ENCODE measurements at regions not wholly inside any gene's neighbourhood (a gene's known extent, or its start where the extent isn't known, plus 50 kb on each side); places are given as distances from the start of the nearest gene placed in this dataset.
"Not testable (repeated sequence)": the region's sequence is repeated elsewhere in the genome, so short reads cannot be mapped to it uniquely, and the experiment has no call there.

DNA sequence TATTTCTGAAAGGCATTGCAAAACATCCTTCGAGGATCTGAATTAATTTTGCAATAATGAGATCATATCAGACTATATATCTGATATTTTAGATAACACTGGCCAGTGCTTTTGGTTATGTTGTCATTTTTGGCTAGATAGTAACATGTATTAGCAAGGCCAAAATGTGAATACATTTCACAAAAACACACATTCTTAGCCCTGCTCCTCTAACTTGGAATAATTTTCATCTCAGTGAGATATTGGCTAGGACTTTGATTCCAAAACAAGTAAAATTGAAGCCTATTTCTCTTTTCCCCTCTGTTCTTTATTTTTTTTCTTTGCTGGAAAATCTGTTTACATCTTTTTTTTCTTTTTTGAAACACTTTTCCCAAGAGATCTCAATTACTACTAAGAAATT lies 466.8 kb upstream of the CDH4 start:
- DNase-seq, result no peak

DNA sequence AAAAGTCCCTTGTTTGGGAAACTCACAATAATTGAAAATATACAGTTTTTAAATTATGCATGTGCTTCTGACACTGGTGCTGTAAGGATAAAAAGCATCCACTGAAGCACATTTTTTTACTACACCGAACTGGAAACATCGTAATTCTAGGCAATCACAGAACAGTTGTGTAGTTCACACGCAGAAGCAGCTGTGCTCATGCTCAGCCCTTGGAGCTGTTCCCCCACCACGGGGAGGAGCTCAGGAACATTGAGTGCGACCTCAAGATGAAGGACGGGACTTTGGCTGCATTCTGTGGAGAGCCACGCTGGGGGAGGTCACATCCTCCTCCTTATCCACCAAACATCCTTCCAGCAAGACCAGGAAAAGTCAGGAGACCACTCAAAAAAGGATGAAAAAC lies 466.3 kb upstream of the CDH4 start:
- DNase-seq, result no peak

DNA sequence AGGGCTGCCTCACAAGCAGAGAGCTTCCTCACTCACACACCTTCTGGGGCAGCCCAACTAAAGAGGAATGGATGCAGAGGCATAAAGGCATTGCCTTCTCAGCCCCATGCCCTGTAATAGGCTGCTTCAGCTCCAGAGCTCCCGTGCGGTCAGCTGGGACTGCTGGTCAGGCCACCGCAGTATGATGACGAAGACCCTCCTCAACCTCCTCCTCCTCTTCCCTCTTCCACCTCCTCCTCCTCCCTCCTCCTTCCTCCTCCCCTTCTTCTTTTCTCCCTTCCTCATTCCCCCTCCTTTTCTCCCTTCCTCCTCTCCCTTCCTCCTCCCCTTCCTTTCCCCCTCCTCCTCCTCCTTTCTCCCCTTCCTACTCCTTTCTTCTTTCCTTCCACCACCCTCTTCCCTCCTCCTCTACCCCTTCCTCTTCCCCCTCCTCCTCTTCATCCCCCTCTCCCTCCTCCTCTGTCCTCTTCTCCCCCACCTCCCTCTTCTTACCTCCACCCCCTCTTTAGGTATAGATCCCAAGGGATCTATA lies 465.3 kb upstream of the CDH4 start:
- no peak for DNase-seq

GRCh38 chr20:60787276-60787675 lies 464.8 kb upstream of the CDH4 start:
- DNase-seq, result no peak

- DNase-seq, result no peak
These were observed 464.0 kb upstream of the CDH4 start for GRCh38 chr20:60788070-60788469.

DNA sequence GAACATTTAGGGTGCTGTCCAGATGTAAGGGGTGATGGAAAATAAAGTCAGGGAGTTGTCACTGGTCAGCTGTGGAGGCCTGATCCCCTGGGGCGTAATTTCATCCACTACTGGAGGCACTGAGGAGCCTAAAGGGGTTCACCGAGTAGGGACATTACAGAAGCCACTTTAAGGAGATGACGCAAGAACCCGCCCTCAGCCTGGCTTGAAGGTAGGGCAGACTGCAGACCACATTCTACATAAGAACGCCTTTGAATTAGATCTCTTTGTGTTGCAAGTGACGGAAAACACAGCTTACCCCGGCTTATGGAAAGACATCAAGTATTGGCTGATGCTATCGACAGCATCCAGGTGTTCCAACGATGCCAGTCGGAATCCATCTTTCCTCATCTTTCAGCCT lies 462.7 kb upstream of the CDH4 start:
- DNase-seq, result no peak

DNA sequence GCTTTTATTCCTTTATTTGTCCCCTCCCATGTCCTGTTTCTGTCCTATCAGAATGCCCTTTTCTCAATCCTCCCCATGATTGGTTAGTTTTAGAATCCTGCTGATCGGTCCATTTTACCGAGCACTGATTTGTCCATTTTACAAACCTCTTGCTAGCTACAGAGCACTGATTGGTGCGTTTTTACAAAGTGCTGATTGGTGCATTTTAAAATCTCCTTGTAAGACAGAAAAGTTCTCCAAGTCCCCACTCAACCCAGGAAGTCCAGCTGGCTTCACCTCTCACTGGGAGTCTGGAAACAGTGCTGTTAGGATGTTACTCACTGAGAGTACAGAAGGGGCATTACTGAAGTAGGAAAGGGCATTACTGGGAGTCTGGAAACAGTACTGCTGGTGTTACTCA lies 461.7 kb upstream of the CDH4 start:
- not testable (repeated sequence) for DNase-seq

DNA sequence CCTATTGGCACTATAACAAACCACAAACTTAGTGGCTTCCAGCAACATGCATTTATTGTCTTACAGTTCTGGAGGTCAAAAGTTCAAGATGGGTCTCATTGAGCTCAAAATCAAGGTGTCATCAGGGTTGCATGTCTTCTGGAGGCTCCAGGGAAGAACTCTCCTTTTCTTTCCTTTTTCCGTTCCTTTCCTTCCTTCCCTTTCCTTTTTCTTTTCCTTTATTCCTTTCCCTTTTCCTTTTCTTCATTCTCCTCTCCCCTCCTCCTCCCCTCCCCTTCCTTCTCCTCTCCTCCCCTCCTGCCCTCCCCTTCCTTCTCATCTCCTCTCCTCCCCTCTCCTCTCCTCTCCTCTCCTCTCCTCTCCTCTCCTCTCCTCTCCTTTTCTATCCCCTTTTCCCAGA lies 460.2 kb upstream of the CDH4 start:
- no peak for DNase-seq

DNA sequence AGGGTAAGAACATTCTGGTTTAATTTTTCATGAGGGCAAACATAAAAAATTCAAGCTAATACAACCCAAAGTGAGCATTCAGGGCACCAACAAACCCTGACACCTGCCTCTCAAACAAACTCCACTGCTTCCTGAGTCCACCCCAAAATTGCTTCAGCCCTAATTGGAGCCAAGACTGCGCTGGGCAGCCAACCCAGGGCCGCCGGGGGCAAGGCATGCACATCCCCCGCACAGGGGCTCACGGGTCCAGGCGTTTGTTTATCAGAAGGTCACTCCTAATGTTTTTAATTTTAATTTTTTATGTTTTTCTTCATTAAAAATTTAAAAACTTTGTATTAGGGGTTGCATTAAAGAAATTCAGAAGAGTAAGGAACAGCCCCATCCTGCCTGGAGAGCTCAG lies 459.1 kb upstream of the CDH4 start:
- DNase-seq, result no peak

DNA sequence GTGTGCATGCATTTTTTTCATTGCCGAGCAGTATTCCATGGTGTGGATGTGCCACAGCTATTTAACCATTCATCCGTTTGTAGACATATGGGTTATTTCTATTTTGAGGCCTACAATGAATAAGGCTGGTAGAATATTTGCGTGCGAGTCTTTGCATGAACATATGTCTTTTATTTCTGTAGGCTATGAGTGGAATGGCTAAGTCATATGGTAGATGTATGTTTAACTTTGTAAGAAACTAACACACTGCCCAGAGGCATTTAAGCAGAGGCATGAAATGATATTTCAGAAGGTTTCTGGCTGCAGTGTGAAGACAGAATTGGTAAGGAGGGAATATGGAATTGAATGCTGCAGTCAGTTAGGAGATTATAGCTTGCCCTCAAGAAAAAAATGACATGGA lies 457.4 kb upstream of the CDH4 start:
- no peak for DNase-seq

- DNase-seq, result no peak
These were observed 456.4 kb upstream of the CDH4 start for GRCh38 chr20:60795651-60796050.

- DNase-seq, result no peak
These were observed 451.9 kb upstream of the CDH4 start for GRCh38 chr20:60800185-60800584.

GRCh38 chr20:60802676-60803075 lies 449.4 kb upstream of the CDH4 start:
- DNase-seq, result no peak

- no peak for DNase-seq
These were observed 448.6 kb upstream of the CDH4 start for GRCh38 chr20:60803335-60804055.

- no peak for DNase-seq
These were observed 447.7 kb upstream of the CDH4 start for GRCh38 chr20:60804240-60804917.

DNA sequence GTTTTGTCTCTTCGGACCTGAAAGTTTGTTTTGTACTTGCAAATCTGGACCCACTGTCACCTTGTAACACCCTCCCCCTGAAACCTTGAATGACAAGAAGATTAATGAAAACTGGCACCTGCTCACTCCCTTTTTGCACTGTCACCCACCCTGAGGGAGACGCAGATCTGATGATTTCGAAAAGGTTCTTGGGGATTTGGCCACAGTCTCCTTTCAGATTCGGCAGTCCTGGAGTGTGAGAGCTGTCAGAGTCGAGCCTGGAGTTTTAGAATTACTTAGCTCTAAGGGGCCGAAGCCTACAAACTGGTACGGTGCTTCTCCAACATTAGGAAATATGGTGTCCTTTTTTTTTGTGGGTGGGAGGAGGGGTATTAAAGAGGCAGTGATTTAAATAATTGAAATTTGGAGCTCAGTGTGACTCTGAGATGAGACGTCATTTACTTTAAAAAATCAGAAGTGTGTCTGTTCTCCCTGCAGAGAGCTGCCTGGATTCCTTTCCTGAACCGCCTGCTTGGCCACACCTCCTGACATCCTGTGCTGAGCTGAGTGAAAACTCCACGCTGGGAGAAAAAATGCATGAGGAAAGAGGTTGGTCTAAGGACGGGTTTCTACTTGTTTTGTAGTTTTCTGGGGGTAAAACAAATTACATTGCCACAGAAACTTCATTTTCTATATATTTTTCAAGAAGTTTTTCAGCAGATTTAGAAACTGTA lies 447.0 kb upstream of the CDH4 start:
- DNase-seq, result no peak

GRCh38 chr20:60806354-60806753 lies 445.7 kb upstream of the CDH4 start:
- DNase-seq, result no peak

- no peak for DNase-seq
These were observed 445.2 kb upstream of the CDH4 start for GRCh38 chr20:60806824-60807223.

GRCh38 chr20:60808003-60808672 lies 443.9 kb upstream of the CDH4 start:
- DNase-seq, result no peak

DNA sequence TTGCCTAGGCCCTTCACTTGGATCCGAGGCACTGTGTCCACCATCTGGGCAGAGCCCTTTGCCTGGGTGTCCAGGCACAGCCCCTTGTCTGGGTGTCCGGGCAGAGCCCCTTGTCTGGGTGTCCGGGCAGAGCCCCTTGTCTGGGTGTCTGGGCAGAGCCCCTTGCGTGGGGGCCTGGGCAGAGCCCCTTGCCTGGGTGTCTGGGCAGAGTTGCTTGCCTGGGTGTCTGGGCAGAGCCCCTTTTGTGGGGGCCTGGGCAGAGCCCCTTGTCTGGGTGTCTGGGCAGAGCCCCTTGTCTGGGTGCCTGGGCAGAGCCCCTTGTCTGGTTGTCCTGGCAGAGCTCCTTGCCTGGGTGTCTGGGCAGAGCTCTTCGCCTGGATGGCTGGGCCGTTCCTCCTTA lies 443.4 kb upstream of the CDH4 start:
- DNase-seq, result no peak

GRCh38 chr20:60810561-60810960 lies 441.5 kb upstream of the CDH4 start:
- no peak for DNase-seq

- DNase-seq, result no peak
These were observed 439.5 kb upstream of the CDH4 start for GRCh38 chr20:60812561-60812960.

DNA sequence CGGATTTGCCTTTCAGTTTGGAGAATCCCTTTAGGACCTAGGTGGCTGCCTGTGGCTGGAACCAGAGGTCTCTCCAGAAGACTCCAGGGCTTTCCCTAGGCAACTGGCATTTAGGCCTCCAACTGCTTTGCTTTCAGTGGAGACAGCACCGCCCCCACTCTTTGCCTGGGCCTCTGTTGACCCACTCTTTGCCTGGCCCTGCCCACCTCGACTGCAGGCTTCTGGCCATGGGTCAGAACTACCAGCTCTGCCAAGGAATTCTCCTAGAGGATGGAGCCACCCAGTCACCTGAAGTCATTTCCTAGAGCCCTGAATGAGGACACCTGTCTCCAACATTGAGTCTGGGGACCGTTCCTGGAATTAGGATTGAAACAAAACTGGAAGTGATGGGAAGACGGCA lies 439.0 kb upstream of the CDH4 start:
- no peak for DNase-seq

All from CD4-positive, alpha-beta T cell treated with Interleukin-21 for 1 hour (primary cell).